PFSK-1 (cell line): ENCODE measurements at regions not wholly inside any gene's neighbourhood (a gene's known extent, or its start where the extent isn't known, plus 50 kb on each side); places are given as distances from the start of the nearest gene placed in this dataset.

Source experiments
- FOXP2 ChIP-seq: optimal IDR thresholded peaks from 2 replicates; pipeline ENCODE3; 2011; ENCODE audit warnings: borderline replicate concordance, control low read depth, inconsistent platforms; ENCODE audit not compliant: insufficient read depth; ENCODE audit errors: extremely low read length, extremely low read depth
- POLR2AphosphoS5 ChIP-seq: IDR thresholded peaks from 2 replicates; pipeline ENCODE4 v1.6.1; 2012; ENCODE audit warnings: low read depth, mild to moderate bottlenecking, control low read depth, low read length, moderate library complexity
- SIN3A ChIP-seq: IDR thresholded peaks from 2 replicates; pipeline ENCODE4 v1.6.1; 2012; ENCODE audit warnings: mild to moderate bottlenecking, low read length, moderate library complexity, borderline replicate concordance; ENCODE audit not compliant: insufficient read depth
- TAF1 ChIP-seq: IDR thresholded peaks from 2 replicates; pipeline ENCODE4 v1.6.1; 2012; ENCODE audit warnings: low read length, control low read depth, borderline replicate concordance; ENCODE audit not compliant: insufficient read depth
- TF ChIP-seq, protein P1 (sequence below), 2 experiments: IDR thresholded peaks; 2 replicates each; pipeline versions ENCODE4 v1.6.1 to v1.8.0; 2011 to 2012; ENCODE audit warnings: low read depth in 2 of 2, low read length in 2 of 2, control low read depth in 1 of 2, inconsistent platforms in 1 of 2, mild to moderate bottlenecking in 1 of 2, moderate library complexity in 1 of 2; ENCODE audit not compliant: insufficient read depth in 1 of 2

DNA sequence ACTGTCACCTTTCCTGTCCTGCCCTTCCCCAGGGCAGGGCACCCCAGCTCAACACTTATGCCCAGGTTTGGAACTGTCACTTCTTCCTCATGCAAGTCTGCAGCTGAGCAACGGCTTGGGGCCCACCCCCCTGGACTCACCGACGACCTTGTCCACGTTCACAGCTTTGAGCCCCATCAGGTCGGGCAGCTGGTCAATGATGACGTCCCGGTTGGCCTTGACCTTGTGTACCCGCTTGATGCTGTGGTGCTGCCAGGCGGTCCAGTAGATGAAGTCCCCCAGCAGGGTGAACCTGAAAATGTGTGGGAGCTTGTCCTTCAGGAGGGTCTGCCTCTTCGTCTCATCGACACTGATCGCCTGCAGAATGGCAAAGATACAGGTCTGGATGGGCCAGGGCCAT, 135.0 kb downstream of the CRYBB2 start:
- TF ChIP-seq TAF1 = no peak
- no peak for TF ChIP-seq FOXP2
- TF ChIP-seq, protein P1, sequence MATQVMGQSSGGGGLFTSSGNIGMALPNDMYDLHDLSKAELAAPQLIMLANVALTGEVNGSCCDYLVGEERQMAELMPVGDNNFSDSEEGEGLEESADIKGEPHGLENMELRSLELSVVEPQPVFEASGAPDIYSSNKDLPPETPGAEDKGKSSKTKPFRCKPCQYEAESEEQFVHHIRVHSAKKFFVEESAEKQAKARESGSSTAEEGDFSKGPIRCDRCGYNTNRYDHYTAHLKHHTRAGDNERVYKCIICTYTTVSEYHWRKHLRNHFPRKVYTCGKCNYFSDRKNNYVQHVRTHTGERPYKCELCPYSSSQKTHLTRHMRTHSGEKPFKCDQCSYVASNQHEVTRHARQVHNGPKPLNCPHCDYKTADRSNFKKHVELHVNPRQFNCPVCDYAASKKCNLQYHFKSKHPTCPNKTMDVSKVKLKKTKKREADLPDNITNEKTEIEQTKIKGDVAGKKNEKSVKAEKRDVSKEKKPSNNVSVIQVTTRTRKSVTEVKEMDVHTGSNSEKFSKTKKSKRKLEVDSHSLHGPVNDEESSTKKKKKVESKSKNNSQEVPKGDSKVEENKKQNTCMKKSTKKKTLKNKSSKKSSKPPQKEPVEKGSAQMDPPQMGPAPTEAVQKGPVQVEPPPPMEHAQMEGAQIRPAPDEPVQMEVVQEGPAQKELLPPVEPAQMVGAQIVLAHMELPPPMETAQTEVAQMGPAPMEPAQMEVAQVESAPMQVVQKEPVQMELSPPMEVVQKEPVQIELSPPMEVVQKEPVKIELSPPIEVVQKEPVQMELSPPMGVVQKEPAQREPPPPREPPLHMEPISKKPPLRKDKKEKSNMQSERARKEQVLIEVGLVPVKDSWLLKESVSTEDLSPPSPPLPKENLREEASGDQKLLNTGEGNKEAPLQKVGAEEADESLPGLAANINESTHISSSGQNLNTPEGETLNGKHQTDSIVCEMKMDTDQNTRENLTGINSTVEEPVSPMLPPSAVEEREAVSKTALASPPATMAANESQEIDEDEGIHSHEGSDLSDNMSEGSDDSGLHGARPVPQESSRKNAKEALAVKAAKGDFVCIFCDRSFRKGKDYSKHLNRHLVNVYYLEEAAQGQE (IDR thresholded peaks at IDR 0.05; ENCODE audit: insufficient read depth in 1 of 2, low read depth in 2 of 2, low read length in 2 of 2) = no peak
- no peak for TF ChIP-seq SIN3A
- TF ChIP-seq POLR2AphosphoS5 = no peak

DNA sequence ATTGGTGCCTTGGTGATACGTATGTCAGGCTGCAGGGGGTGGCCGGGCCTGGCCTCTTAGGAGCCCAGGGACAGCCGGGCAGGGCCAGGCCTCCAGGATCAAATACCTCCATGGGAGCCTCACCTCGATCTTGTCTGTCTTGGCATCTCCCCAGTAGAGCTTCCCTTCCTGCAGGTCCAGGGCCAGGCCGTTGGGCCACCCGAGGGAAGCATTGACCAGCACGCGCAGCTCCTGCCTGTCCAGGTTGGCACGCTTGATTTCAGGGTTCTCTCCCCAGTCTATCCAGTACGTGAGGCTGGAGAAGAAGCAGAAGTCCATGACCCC, 137.7 kb downstream of the CRYBB2 start:
- TF ChIP-seq TAF1 = no peak
- no peak for TF ChIP-seq FOXP2
- no peak for TF ChIP-seq SIN3A
- no peak for TF ChIP-seq POLR2AphosphoS5
- TF ChIP-seq, protein P1 (IDR thresholded peaks at IDR 0.05; ENCODE audit: insufficient read depth in 1 of 2, low read depth in 2 of 2, low read length in 2 of 2) = no peak

DNA sequence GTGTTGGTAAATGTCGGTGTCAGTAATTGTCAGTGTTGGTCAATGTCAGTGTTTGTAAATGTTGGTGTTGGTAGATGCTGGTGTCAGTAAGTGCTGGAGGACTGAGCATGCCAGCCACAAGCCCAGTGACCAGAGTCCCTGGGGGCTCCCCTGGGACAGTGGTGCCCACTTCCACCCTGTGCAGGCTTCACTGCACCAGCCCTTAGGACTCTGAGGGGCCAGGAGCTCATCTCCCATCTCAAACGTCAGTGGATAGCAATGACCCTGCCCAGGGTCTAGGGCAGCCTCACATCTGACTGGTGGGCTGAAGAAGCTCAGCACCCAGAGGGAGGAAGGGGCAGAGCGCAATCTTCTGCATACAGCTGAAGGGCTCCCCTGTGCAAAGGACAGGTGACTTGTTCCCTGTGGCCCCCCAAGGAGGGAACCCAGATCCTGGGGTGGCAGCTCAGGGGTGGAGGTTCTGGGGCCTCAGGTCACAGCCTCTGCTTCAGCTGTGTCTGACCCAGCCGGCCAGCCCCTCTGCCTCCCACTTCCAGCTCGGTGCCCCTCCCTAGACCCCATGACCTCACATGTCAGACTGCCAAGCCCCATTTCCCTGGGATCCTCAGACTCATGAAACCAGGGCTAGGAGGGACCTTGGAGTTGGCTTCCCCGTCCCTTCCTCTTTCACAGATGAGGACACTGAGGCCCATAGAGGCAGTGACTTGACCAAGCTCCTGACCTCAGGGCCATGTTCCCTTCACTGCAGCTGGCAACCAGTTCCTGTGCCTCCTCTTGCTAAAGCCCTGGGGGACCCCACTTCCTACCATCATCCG, 138.4 kb downstream of the CRYBB2 start:
- TF ChIP-seq POLR2AphosphoS5 = no peak
- TF ChIP-seq, protein P1 (IDR thresholded peaks at IDR 0.05; ENCODE audit: insufficient read depth in 1 of 2, low read depth in 2 of 2, low read length in 2 of 2) = no peak
- no peak for TF ChIP-seq FOXP2
- TF ChIP-seq TAF1 = no peak
- no peak for TF ChIP-seq SIN3A

DNA sequence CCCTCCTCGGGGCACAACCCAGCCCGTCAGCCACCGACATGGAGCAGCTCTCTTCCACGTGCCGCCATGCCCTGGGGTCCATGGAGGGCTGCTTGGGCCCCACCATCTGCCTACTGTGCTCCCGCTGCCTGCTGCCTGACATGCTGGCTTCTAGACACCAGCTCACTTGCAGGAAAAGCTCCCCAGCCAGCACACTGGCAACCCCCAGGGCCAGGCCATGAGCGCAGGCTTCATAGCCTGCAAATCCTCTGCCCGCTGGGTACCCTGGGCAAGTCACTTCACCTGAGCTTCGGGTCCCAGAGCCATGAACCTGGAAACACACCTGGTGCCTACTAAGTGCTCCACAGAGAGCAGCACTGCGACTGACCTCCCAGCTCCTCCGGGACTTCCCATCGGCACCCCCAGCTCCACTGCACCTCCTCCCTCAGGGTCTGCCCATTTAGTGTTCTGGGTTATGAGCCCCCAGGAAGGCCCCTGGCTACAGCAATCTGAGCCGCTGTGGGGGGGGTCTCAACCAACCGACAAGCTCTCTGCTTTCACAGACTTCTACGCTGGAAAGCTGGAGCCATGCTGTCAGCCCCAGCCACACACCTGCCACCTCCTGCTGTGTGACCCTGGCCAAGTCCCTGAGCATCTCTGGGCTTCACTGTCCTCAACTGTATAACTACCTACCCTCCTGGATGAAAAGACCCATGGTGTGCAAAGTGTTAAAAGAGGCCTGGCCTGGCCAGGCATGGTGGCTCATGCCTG, 139.2 kb downstream of the CRYBB2 start:
- TF ChIP-seq FOXP2 (no peak), POLR2AphosphoS5 (no peak), TAF1 (no peak), SIN3A (no peak)
- TF ChIP-seq, protein P1 (IDR thresholded peaks at IDR 0.05; ENCODE audit: insufficient read depth in 1 of 2, low read depth in 2 of 2, low read length in 2 of 2) = no peak
